ENCODE measurements at regions not wholly inside any gene's neighbourhood (a gene's known extent, or its start where the extent isn't known, plus 50 kb on each side); places are given as distances from the start of the nearest gene placed in this dataset.

DNA sequence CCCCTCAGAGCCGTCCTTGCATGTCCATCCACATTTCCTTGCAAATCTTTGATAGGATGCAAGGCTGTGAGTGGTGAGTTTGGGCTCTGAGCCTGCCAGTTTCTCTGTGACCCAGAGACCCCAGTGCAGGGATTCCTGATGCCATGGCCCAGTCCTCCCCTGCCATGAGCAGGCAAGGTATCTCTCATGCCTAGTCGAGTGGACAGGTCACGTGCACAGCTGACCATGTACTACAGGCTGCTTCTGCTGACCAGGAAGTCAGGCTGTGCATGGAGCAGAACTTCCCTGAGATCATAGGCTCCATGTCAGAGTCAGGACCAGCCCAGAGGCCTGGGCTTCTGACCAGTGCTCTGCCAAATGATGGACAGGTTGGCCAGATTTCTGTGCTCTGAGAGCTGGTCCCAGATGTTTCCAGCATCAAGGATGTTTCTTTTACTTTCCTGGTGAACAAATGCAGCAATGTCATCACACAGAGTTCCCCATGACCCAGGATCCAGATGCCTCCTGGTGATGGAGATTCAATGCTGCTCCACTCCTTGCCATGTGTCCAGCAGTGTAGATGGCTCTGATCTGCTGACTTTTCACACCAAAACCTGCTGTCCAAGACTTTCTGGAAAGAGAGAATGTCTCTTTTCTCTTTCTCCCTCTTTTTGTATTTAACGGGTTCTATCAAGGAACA, 321.6 kb upstream of the HS6ST1 start:
- DNase-seq: no peak

DNA sequence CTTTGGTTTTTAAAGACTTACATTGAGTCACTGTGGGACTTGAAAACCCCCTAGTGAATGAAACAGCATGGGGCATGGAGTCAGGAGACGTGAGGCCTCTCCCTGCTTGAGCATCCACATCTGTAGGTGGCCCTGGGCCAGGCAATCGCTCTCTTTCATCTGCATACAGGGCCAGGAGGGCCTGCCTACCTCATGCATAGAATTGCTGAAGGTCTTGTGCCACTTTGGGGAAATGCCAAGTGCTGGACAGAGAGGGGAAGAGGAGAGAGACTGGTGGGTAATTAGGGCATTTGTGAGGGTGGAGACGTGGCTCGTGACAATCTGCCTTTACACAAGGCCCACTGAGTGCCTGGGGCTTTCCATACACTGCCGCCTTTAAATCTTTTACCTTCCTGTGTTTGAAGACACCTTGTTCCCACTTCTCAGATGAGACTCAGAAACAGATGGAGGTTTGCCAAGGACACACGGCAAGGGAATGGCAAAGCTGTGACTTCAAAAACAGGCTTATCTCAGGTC, 322.2 kb upstream of the HS6ST1 start:
- no peak for DNase-seq

DNA sequence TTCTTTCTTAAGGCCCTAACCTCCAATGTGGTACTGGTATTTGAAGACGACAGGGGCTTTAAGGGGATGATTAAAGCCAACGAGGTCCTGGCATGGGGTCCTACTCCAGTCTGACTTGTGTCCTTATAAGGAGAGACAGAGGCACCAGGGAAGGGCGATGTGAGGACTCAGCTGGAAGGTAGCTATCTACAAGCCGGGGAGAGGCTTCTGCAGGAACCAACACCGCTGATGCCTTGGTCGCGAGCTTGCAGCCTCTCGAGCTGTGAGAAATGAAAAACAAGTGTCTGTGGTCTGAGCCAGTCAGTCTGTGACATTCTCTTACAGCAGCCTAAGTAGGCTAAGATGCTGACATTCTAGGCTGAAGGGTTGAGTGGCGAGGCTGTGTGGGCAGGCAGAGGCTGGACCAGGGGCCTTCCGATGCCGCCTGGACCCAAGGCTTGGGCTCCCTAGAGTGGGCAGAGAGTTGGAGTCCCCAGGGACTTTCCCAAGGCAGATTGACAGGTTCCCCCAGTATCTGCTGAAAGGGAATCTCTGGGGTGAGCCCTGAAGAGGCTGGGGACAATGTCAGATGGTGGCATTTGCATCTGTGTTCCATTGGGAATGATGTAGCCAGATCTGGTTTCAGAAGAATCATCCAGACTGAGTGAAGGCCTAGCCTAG, 322.9 kb upstream of the HS6ST1 start:
- DNase-seq: no peak

DNA sequence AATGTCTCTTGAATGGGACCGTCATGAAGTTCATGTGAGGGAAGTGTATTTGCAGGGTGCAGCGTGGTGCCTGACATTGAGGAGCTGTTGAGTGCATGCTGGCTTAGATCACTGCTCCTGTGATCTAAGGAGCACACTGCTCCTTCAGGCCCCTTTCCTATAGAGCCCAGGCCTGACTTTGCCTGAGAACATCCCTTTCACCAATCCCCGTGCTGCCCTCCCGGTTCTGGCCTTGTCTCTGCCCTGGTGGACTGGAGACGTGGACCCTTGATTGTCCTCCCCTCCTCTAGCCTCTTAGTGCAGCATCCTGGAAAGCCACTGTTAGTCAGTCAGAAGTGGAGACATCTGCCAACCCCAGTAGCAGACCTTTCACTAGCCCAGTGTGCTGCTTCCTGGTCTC, 323.6 kb upstream of the HS6ST1 start:
- no peak for DNase-seq

DNA sequence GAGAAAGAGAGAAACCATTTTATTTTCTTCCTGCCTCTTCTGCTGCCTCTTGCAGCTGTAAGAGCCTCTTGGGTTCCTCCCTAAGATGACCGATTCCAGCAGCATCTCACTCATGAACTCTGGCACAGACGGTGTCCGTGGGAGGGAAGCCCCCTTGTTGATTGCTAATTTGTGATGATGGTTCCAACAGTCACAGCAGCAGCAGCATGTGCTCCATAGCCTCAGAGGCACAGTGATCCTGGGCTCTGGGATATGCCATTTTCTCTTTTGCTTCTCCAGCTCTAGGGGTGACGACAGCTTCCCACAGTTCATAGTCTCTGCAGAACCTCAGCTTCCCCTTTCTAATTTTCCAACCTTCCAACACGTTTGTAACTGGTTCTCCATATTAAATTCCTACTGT, 324.2 kb upstream of the HS6ST1 start:
- DNase-seq: no peak

DNA sequence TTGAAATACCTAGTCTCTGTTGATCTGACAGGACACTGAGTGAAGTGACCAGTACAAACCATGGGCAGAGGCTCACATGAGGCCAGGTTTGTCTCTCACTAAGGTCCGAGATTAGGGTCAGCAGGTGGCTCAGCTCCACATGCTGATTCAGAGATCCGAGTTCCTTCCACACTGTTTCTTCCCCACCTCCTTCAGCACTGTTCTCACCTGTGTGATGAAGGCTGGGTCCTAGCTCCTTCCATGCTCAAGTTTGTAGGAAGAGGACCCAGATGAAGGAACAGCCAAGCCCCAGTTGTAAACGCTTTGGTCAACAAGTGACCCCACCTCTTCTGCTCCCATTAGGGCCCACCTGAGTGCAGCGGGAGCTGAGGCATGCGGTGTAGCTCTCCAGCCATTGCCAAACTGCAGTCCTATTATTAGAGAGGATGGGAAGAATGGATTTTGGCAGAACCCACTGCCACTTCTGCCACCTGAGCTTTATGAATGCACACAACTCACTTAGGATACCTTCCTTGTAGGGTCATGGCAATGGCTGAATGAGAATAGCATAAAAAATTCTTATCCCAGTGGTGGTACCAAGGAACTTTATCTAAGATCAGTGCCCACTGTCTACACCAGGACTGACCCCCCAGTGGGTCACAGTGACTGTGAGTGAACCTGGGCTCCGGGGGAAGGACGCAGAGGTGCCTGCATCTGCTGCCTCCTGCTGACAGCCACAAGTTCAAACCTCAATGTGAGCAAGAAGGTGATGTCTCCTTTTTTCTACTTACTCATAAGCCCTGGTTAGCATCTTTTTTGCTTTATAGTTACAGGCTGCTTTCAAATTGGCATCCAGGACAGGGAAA, 324.8 kb upstream of the HS6ST1 start:
- DNase-seq: no peak

DNA sequence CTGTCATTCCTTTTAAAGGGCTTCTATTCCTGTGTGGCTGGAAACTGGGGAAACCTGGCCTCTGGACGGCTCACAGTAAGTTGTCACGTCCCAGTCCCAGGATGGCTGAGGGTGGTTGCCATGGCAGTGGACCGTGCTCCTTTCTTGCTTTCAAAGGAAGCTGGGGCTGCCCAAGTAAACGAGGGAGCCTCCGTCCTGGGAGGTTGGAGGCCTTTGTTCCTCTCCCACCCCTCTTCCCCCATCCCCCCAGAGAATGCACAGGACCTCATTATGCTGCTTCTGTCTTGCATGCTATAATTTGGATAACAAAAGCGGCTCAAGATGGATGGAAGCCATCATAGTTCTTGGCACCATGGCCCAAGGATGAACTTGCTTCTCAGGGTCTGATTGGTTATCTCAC, 325.5 kb upstream of the HS6ST1 start:
- no peak for DNase-seq

DNA sequence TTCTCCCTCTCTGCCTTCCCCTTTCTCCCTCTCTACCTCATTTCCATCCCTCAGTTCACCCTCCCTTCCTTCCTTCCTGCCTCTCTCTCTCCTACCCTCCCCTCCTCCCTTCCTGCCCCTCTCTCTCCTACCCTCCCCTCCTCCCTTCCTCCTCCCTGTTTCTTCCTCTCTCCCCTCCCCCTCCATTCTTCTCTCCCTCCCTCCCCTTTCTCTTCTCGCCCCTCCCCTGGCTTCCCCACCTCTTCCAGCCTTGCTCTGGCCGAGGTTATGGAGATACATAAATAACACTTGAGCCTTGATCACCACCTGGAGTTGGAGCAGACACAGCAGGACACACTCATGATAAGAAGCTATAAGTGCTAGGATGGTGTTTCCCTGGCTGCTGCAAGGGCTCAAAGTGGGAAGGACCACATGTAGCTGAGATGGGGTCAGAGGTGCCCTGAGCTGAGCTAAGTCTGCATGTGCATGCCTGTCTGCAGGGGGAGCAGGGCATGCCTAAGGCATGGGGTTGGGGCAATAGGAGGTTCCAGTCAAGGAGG, 326.1 kb upstream of the HS6ST1 start:
- DNase-seq: no peak

DNA sequence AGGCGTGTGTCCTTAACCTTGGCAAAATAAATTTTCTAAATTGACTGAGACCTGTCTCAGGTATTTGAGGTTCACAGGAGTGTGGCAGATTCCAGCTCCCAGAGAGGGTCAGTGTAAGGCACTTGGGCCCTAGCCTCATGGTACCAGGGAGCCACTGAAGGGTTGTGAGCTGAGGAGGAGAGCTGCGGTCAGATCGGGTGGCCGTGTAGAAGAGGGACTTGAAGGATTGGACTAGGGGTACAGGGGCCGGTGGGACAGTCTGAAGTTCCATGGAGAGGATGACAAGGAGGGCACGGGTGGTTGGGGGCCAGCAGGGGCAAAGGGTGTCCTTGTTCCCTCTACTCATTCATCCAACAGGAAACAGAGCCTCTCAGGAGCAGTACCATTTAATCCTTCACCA, 327.0 kb upstream of the HS6ST1 start:
- no peak for DNase-seq

DNA sequence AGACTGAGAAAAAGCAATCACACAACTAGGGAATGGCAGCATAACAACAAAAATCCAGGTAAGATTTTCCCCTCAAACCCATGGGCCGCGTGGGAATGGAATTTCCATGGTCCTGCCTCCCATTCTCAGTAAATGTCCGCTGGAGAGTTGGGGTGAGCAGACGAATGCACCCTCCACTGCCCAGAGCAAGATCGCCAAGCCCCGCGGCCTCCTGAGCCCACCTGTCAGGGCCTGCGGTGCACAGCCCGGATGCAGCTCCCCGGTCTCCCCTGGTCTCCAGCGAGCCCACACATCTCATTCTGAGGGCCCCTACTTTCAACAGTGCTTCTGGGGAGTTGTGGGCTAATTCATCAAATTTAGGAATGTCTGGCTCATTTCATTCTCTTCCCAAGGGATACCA, 327.4 kb upstream of the HS6ST1 start:
- DNase-seq: no peak

DNA sequence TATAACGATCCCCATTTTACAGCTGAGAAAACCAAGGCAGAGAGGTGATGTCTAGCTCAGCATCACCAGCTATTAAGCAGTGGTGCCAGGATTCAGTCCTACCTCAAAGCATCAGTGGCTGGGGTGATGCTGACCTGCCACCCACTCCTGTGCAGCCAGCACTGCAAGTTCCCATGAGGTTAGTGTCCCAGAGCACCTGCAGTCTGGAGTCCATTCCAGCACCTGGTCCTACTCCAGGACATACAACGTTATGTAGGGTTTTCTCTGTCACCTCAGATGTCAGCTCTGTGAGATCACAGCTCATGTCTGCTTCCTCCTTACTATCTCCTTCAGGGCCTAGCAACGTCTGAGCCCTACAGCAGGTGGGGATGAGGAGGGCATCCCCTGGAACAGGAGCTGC, 328.0 kb upstream of the HS6ST1 start:
- no peak for DNase-seq

DNA sequence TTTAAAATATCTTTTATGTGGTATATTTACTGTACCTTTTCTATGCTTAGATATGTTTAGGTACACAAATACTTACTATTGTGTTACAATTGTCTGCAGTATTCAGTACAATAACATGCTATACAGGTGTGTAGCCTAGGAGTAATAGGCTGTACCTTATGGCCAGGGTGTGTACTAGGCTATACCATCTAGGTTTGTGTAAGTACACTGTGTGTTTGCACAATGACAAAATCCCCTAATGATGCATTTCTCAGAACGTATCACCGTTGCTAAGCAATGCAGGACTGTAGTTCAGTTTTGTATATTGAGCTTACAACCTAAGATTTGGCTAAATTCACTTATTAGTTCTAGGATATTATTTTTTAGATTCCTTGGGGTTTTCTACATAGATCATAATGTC, 332.3 kb upstream of the HS6ST1 start:
- no peak for DNase-seq

DNA sequence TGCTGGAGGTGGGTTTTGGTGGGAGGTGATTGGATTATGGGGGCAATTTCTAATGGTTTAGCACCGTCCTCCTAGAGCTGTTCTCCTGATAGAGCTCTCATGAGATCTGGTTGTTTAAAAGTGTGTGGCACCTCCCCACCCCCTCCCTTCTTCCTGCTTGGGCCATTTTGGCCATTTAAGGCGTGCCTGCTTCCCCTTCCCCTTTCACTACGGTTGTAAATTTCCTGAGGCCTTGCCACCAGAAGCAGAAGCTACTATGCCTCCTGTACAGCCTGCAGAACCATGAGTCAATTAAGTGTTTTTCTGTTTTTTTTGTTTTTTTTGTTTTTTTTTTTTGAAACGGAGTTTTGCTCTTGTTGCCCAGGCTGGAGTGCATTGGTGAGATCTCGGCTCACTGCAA, 335.7 kb upstream of the HS6ST1 start:
- no peak for DNase-seq

DNA sequence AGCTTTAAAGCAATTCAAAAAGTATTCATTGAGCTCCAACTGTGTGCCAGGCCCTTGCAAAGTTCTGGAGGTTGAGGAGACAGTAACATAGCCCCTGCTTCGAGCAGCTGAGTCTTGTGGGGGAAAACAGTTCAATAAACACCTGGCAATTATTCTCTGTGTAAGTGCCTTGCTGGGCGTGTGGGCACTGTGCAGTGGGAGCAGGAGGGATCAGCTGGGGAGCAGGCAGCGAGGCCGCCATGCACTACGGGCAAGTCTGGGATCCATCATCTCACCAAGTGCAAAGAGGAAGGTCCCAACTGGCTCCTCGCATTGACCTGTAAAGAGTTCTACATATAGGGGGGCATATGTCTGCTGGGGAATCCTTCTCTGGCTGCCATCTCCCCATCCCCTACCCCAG, 342.2 kb upstream of the HS6ST1 start:
- DNase-seq: no peak

DNA sequence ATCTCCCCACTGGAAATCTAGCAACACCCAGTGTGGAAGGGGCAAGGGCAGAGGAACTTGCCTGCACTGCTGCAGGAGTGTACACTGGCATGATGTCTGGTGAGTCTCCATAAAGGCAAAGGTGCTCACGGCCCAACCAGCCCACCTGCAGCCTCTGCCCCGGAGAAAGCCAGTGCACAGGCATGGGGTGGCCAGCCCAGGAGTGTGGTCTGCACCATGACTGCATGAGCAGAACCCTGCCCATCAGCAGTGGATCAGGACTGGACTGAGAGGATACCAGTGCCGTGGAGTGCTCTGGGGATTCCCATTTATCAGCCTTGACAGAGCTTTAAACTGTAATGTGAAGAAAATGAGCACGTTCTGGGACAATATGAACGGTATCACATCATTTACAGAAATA, 342.6 kb upstream of the HS6ST1 start:
- DNase-seq: no peak

DNA sequence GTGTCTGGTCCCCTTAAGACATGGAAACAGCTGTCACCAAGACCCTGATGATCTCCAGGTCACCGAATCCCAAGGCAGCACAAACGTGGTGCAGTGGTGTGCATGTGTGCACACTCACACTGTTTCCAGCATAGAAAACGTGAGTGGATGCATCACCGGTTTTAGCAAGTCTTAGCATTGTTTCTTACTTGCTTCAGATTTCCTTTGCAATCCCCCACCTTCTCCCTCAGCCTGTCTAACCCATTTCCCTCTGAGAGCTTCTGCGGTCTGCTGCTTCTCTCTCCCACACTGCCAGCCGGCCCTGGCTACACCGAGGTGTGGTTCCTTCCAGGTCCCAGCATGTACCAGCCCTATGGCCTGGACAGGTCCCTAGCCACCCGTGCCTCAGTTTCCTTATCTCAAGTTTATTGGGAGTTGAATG, 343.4 kb upstream of the HS6ST1 start:
- DNase-seq: no peak

DNA sequence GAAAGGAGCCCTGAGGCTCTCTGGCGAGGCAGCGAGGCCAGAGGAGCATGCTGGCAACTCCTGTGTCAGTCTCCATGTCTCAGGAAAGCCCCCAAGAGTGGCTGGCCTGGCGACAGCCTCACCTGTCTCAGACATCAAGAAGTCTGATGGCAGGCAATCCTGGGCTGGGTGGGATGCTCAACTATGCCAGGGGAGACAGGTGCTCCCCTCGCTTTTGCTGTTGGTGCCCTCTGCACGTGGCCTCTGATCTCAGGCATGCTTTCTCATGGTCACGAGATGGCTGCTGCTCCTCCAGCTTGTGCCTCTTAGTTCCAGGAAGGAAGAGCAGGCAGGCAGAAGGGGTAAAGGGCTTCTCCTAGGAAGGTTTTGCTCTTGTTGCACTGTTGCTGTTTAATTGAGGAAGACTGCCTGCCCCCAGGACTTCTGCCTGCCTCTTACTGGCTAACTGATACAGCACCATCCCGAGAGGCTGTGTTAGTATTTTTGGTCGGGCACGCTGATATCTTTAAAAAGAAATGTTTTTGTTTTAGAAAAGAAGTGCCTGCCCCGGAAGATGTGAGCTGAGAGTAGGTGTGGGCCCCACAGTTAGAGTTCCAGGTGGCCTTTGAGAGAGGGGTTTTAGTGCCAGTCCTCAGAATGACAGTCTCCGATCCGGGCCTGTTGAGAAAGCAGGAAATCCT, 344.8 kb upstream of the HS6ST1 start:
- DNase-seq: no peak

DNA sequence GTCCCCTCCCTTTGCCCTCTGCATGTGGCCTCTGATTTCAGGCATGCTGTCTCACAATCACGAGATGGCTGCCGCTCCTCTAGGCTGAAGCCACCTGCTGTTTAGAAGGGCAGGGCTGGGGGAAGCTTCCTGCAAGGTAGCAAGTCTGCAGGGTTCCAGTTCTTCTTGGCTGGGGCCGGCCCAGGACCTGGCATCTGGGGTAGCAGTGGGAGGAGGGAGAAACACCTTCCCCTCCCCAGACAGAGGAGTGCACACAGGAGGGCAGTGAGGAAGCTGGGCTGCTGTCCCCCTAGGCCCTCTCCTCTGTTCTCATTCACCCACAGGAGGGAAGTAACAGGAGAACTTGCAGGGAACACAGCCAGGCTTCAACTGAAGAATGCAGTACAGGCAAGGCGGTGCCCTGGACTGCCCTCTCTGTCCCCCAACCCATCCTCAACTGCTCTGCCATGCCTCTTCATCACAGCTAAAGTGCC, 345.9 kb upstream of the HS6ST1 start:
- DNase-seq: no peak

DNA sequence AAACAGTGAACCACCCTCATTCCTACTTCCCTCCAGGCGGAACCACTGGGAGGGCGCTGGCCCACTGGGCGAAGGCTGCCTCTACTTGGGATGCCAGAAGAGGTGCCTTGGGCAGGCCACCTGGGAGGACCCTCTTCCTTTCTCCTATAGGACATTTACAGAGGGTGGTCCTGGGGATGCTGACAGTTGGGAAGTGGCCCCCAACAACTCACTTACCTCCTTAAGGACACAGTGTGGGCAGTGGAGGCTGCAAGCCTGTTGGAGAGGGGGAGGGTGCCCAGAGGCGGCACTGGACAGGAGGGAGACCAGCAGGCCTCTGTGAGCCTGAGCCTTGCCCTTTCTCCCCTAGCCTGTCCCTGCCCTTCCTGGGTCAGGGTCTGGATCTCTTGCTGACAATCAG, 346.4 kb upstream of the HS6ST1 start:
- no peak for DNase-seq

DNA sequence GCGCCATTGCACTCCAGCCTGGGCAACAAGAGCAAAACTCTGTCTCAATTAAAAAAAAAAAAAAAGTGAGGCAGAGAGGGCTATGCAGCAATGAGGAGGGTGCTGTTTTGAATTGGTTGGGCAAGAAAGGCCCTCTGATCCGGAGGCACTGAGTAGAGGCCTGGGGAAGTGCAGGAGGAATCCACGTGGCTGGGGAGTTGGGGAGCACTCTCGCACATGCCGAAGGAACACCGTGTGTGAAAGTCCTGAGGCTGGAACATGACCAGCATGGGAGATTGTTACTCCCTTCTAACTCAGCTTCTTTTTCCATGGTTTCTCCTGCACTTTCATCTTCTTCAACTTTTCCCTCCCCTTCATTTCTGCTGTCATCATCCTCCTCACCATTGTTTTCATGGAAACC, 347.9 kb upstream of the HS6ST1 start:
- no peak for DNase-seq

DNA sequence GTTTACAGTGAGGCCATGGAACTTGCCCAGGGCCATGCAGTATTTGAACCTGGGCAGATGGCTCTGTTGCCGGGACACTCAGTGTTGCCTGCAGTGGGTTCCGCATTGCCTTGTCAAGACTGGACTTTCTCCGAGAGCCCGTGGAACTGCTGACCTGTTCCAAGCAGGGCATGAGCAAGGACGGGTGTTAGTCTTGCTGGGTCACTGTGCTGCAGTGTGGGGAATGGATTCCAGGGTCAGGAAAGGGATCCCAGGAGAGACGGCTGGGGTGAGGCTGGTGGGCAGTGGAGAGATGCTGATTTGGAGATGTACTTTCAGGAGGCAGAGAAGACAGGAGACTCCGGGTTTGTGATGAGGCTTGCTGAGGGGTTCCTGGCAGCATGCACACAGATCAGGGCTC, 348.7 kb upstream of the HS6ST1 start:
- DNase-seq: no peak

DNA sequence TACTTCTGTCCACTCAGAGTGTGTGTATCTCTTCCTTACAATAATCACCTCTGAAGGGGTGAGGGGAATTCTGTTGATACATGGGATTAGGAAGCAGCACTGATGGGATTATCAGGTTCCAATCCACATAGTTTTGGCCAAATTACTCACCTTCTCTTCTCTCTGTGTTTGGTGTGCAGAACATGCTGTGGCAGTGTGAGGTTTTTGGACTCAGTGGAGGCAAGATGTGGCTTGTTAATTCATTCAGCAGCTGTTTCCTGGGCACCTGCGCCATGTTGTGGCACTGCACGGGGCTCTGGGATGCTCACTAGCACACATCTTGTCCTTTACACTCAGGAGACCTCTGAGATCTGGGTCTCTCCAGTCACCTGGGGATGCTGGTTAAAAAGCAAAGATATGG, 350.3 kb upstream of the HS6ST1 start:
- DNase-seq: no peak

DNA sequence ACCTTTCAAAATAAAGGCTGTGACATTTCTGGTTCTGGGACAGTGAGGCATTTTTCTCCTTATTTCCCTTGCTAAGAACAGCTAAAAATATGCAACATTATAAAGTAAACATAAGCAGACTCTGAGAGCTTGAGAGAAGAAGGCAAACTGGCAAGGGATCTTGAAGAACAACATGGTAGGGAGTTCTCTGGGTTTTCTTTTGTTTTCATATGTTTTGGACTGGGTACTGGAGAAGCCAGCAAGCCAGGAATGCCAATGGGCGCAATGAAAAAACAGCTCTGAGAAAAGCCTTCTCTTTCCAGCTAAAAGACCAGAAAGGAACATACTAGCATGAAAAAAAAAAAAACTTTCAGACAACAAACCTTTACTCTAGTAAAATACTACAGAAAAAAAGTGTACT, 351.4 kb upstream of the HS6ST1 start:
- no peak for DNase-seq

Data from HCEC 1CT (cell line).